ENCODE measurements at regions not wholly inside any gene's neighbourhood (a gene's known extent, or its start where the extent isn't known, plus 50 kb on each side); places are given as distances from the start of the nearest gene placed in this dataset.

GRCh38 chr4:67218883-67219282 is 326.4 kb downstream of the CENPC start:
- ChIA-PET POLR2A (no interaction called here), CTCF (no interaction called here)
- H3K4me3 Mint-ChIP-seq (ENCODE audit: unreplicated experiment): no peak overlapping the region
- no peaks in the 10 kb centered on the region for H3K4me1 Mint-ChIP-seq (ENCODE audit: insufficient read depth, unreplicated experiment)
- intact Hi-C loops (cut with micrococcal nuclease): no loop called here
- no peak overlapping the region for H3K27ac Mint-ChIP-seq (ENCODE audit: low read depth, unreplicated experiment)
- DNase-seq (ENCODE audit: unreplicated experiment): no peak
- no peaks in the 10 kb centered on the region for H3K36me3 Mint-ChIP-seq (ENCODE audit: insufficient read depth, unreplicated experiment)
- no peak for TF ChIP-seq CTCF (IDR thresholded peaks at IDR 0.05; ENCODE audit: unreplicated experiment)
- no TSS peak for BruUV-seq (replicated peaks)
- no peaks in the 10 kb centered on the region for H3K27me3 Mint-ChIP-seq (ENCODE audit: insufficient read depth, unreplicated experiment)
- no peaks in the 10 kb centered on the region for H3K9me3 Mint-ChIP-seq (ENCODE audit: unreplicated experiment)

GRCh38 chr4:67207941-67208441 is 337.3 kb downstream of the CENPC start:
- TF ChIP-seq CTCF (IDR thresholded peaks at IDR 0.05; ENCODE audit: unreplicated experiment): no peak
- no peak overlapping the region for H3K4me3 Mint-ChIP-seq (ENCODE audit: unreplicated experiment)
- no peaks in the 10 kb centered on the region for H3K9me3 Mint-ChIP-seq (ENCODE audit: unreplicated experiment)
- no peak overlapping the region for H3K27ac Mint-ChIP-seq (ENCODE audit: low read depth, unreplicated experiment)
- H3K36me3 Mint-ChIP-seq (ENCODE audit: insufficient read depth, unreplicated experiment): no peaks in the 10 kb centered on the region
- POLR2A ChIA-PET: no interaction called here
- H3K27me3 Mint-ChIP-seq (ENCODE audit: insufficient read depth, unreplicated experiment): no peaks in the 10 kb centered on the region
- H3K4me1 Mint-ChIP-seq (ENCODE audit: insufficient read depth, unreplicated experiment): no peaks in the 10 kb centered on the region
- BruUV-seq (replicated peaks): no TSS peak
- intact Hi-C loops (cut with micrococcal nuclease): no loop called here
- CTCF ChIA-PET: no interaction called here
- peak; percentile 27 for DNase-seq (ENCODE audit: unreplicated experiment)

GRCh38 chr4:67204441-67204840 is 340.9 kb downstream of the CENPC start:
- TF ChIP-seq CTCF (IDR thresholded peaks at IDR 0.05; ENCODE audit: unreplicated experiment): no peak
- H3K9me3 Mint-ChIP-seq (ENCODE audit: unreplicated experiment): no peaks in the 10 kb centered on the region
- POLR2A ChIA-PET: no interaction called here
- intact Hi-C loops (cut with micrococcal nuclease): no loop called here
- no peaks in the 10 kb centered on the region for H3K27me3 Mint-ChIP-seq (ENCODE audit: insufficient read depth, unreplicated experiment)
- H3K27ac Mint-ChIP-seq (ENCODE audit: low read depth, unreplicated experiment): no peak overlapping the region
- BruUV-seq (replicated peaks): no TSS peak
- H3K36me3 Mint-ChIP-seq (ENCODE audit: insufficient read depth, unreplicated experiment): no peaks in the 10 kb centered on the region
- H3K4me3 Mint-ChIP-seq (ENCODE audit: unreplicated experiment): no peak overlapping the region
- CTCF ChIA-PET: interaction anchor here (0.5 kb wide), 1 partner anchor 120 kb away, joined by 3 read pairs; no protein-coding TSS in a partner anchor
- DNase-seq (ENCODE audit: unreplicated experiment): peak; percentile 2
- no peaks in the 10 kb centered on the region for H3K4me1 Mint-ChIP-seq (ENCODE audit: insufficient read depth, unreplicated experiment)

- no TSS peak for BruUV-seq (replicated peaks)
- no peak overlapping the region for H3K4me3 Mint-ChIP-seq (ENCODE audit: unreplicated experiment)
- POLR2A ChIA-PET: no interaction called here
- no peaks in the 10 kb centered on the region for H3K27me3 Mint-ChIP-seq (ENCODE audit: insufficient read depth, unreplicated experiment)
- CTCF ChIA-PET: no interaction called here
- intact Hi-C loops (cut with micrococcal nuclease): no loop called here
- H3K36me3 Mint-ChIP-seq (ENCODE audit: insufficient read depth, unreplicated experiment): no peaks in the 10 kb centered on the region
- H3K9me3 Mint-ChIP-seq (ENCODE audit: unreplicated experiment): no peaks in the 10 kb centered on the region
- DNase-seq (ENCODE audit: unreplicated experiment): no peak
- H3K27ac Mint-ChIP-seq (ENCODE audit: low read depth, unreplicated experiment): no peak overlapping the region
- no peaks in the 10 kb centered on the region for H3K4me1 Mint-ChIP-seq (ENCODE audit: insufficient read depth, unreplicated experiment)
- TF ChIP-seq CTCF (IDR thresholded peaks at IDR 0.05; ENCODE audit: unreplicated experiment): no peak
These were observed 344.0 kb downstream of the CENPC start for GRCh38 chr4:67201334-67201733.
